Neutrophil (primary cell): ENCODE measurements at regions not wholly inside any gene's neighbourhood (a gene's known extent, or its start where the extent isn't known, plus 50 kb on each side); places are given as distances from the start of the nearest gene placed in this dataset.

Experiments used
- H3K27ac ChIP-seq: fragments of 200-600 bp; sonication (generic); 2 replicates; pipeline ENCODE4 v1.5.1; 2016; ENCODE audit warnings: mild to moderate bottlenecking, moderate library complexity
- H3K27me3 ChIP-seq: fragments of 200-600 bp; sonication (generic); 2 replicates; pipeline ENCODE4 v1.6.0; 2016; ENCODE audit warnings: mild to moderate bottlenecking
- H3K36me3 ChIP-seq: fragments of 200-600 bp; sonication (generic); 2 replicates; pipeline ENCODE4 v1.5.1; 2017
- H3K4me1 ChIP-seq, 2 experiments: fragments of 200-600 bp in 1 of 2; sonication (generic) in 1 of 2; 1 replicate in 1 of 2; 2 replicates in 1 of 2; pipeline versions ENCODE4 v1.5.1 to v1.6.1; 2013 to 2016; ENCODE audit warnings: low read depth in 1 of 2, low read length in 1 of 2, mild to moderate bottlenecking in 1 of 2, moderate library complexity in 1 of 2; ENCODE audit not compliant: control insufficient read depth in 1 of 2, insufficient read depth in 1 of 2
- H3K4me3 ChIP-seq, 2 experiments: fragments of 200-600 bp in 1 of 2; sonication (generic) in 1 of 2; 1 replicate in 1 of 2; 2 replicates in 1 of 2; pipeline ENCODE4 v1.5.1; 2013 to 2016; ENCODE audit warnings: low read depth in 1 of 2, low read length in 1 of 2, mild to moderate bottlenecking in 1 of 2, moderate library complexity in 1 of 2
- H3K9me3 ChIP-seq: fragments of 200-600 bp; sonication (generic); 2 replicates; pipeline ENCODE4 v1.5.1; 2016
- TF ChIP-seq, protein P1 (sequence below): fragments of 200-600 bp; sonication (generic); IDR thresholded peaks from 2 replicates; pipeline ENCODE4 v1.5.1; 2016; ENCODE audit warnings: antibody characterized with exemption

DNA sequence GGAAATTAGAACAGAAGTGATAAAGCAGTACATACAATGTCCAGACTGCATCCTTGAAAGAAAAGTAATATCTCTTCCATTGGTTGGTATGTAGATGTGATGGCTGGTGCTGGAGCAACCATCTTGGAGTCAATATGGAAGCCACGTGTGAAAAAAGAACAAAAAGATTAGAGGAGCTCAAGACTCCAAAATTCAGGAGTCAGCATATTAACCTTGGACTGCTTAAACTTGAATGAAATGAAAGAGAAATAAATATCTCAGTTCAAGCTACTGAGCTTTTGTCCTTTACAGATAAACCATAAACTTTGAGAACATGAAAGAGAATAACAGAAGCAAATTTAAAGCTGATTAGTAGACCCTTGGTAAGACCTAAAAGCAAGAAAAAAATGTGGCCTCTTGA lies 197.9 kb downstream of the HS3ST3B1 start:
- H3K4me3 ChIP-seq: no peak overlapping the region
- H3K9me3 ChIP-seq: no peaks in the 10 kb centered on the region
- no peaks in the 10 kb centered on the region for H3K36me3 ChIP-seq
- no peak overlapping the region for H3K27ac ChIP-seq
- TF ChIP-seq, protein P1, sequence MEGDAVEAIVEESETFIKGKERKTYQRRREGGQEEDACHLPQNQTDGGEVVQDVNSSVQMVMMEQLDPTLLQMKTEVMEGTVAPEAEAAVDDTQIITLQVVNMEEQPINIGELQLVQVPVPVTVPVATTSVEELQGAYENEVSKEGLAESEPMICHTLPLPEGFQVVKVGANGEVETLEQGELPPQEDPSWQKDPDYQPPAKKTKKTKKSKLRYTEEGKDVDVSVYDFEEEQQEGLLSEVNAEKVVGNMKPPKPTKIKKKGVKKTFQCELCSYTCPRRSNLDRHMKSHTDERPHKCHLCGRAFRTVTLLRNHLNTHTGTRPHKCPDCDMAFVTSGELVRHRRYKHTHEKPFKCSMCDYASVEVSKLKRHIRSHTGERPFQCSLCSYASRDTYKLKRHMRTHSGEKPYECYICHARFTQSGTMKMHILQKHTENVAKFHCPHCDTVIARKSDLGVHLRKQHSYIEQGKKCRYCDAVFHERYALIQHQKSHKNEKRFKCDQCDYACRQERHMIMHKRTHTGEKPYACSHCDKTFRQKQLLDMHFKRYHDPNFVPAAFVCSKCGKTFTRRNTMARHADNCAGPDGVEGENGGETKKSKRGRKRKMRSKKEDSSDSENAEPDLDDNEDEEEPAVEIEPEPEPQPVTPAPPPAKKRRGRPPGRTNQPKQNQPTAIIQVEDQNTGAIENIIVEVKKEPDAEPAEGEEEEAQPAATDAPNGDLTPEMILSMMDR: no peak
- H3K27me3 ChIP-seq: no peaks in the 10 kb centered on the region
- H3K4me1 ChIP-seq: no peaks in the 10 kb centered on the region

DNA sequence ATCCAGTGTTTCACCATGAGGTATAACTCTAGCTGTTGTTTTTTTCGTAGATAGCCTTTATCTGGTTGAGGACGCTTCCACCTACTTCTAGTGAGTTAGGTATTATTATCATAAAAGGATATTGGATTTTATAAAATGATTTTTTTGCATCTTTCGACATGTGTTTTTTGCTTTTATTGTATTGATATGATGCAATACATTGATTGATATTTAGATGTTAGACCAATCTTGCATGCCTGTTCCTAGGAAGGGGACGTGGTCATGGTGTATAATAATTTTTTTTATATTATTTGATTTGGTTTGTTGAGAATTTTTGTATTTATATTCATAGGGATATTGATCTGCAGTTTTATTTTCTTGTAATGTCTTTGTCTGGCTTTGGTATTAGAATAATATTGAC lies 193.3 kb downstream of the HS3ST3B1 start:
- no peaks in the 10 kb centered on the region for H3K27me3 ChIP-seq
- H3K4me1 ChIP-seq: no peaks in the 10 kb centered on the region
- H3K36me3 ChIP-seq: no peaks in the 10 kb centered on the region
- H3K4me3 ChIP-seq: no peak overlapping the region
- H3K9me3 ChIP-seq: no peaks in the 10 kb centered on the region
- no peak overlapping the region for H3K27ac ChIP-seq
- TF ChIP-seq, protein P1: no peak

DNA sequence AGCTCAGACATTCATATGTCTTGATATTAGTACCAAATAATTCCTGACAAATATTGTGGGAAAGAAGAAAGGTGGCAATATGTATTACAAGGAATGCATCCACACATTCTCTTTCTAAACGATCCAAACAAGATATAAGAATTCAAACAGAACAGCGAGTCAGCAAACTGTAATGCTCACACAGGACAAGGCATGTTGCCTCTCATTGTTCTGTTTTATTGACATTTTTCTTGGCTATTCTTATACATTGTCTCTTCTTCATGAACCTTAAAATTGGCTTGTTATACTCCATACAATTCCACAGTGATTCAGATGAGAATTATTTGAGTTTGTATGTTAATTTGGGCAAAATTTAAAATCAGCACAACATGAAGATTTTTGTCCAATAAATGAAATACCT lies 189.1 kb downstream of the HS3ST3B1 start:
- Histone ChIP-seq H3K4me1 (no peaks in the 10 kb centered on the region), H3K36me3 (no peaks in the 10 kb centered on the region), H3K9me3 (no peaks in the 10 kb centered on the region), H3K27ac (no peak overlapping the region), H3K4me3 (no peak overlapping the region), H3K27me3 (no peaks in the 10 kb centered on the region)
- TF ChIP-seq, protein P1: no peak

DNA sequence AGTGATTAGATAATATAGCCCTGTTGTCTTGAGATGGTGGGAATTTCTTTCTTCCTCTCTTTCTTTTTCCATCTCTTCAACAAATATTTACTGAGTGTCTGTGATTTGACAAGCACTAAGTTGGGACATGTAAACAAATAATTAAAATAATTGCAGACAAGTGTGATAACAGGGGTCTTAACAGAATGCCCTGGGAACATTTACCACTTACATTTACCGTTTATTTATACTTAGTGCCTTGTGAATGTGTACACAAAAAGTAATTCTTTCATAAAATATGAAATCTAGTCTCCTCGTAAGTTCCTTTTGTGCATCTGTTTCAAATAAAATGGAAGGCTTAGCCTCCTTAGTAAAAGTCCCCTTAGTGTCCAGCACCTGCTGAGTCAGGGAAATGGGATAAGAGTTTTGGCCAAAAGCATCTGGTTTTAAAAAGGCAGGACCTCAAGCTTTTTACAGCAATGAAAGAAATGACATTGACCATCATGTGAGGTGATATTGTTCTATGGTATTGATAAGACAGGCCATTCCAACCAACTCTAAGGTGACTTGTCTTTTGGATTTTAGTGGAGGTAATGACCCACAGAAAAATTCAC lies 188.2 kb downstream of the HS3ST3B1 start:
- no peak overlapping the region for H3K27ac ChIP-seq
- no peak overlapping the region for H3K4me3 ChIP-seq
- no peaks in the 10 kb centered on the region for H3K27me3 ChIP-seq
- no peaks in the 10 kb centered on the region for H3K9me3 ChIP-seq
- TF ChIP-seq, protein P1: no peak
- no peaks in the 10 kb centered on the region for H3K4me1 ChIP-seq
- H3K36me3 ChIP-seq: no peaks in the 10 kb centered on the region

DNA sequence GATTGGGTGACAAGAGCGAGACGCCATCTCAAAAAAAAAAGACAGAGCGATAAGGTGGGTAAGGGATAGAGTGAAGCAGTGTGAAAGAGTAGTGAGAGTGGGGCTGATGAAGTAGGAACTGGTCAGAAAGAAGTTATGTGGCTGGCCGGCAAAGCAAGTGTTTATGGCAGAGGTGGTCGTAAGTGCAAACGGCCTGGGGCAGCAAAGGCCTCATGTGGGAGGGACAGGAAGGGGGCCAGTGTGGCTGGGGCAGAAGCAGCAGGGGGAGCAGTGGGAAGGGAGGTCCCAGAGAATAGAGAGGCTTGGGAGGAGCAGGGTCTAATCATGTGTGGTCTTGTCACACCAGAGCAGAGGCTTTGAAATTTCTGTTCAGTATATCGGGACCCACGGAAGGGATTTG lies 186.2 kb downstream of the HS3ST3B1 start:
- H3K27ac ChIP-seq: no peak overlapping the region
- TF ChIP-seq, protein P1: no peak
- no peaks in the 10 kb centered on the region for H3K36me3 ChIP-seq

DNA sequence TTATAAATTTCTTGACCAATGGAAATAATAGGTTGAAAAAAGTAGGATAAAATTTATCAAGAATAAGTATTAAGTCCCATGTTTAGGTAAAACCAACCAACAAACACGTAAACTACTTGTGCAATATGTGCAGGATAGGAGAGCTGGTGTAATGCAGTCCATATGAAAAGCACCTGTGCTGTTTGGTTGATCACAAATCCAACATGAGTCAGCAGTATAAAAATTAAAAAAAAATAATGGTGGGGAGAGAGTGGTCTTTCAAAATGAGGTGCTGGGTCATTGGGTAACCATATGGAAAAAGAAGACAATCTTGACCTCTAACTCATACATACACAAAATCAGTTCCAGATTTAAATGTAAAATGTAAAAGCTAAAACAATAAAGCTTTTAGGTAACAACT lies 181.8 kb downstream of the HS3ST3B1 start:
- TF ChIP-seq, protein P1: no peak
- no peaks in the 10 kb centered on the region for H3K36me3 ChIP-seq
- H3K27ac ChIP-seq: no peak overlapping the region
- no peaks in the 10 kb centered on the region for H3K27me3 ChIP-seq
- H3K4me3 ChIP-seq: no peak overlapping the region
- H3K4me1 ChIP-seq: no peaks in the 10 kb centered on the region
- no peaks in the 10 kb centered on the region for H3K9me3 ChIP-seq

More for the DNA sequence above, 186.2 kb downstream of the HS3ST3B1 start:
- Histone ChIP-seq H3K4me3 (no peak overlapping the region), H3K9me3 (no peaks in the 10 kb centered on the region), H3K27me3 (no peaks in the 10 kb centered on the region), H3K4me1 (no peaks in the 10 kb centered on the region)
